ENCODE measurements at regions not wholly inside any gene's neighbourhood (a gene's known extent, or its start where the extent isn't known, plus 50 kb on each side); places are given as distances from the start of the nearest gene placed in this dataset.

- Histone ChIP-seq H3K36me3 (ENCODE audit: control insufficient read depth in 2 of 2, extremely low read depth in 1 of 2, insufficient read depth in 2 of 2, low read length in 2 of 2) (no peaks in the 10 kb centered on the region), H3K4me1 (ENCODE audit: control insufficient read depth, extremely low read depth, insufficient read depth, low read length) (no peaks in the 10 kb centered on the region), H3K9ac (replicated peaks; ENCODE audit: extremely low read depth, insufficient read depth, low read length) (no peak overlapping the region), H2AFZ (ENCODE audit: low read depth, low read length) (no peak overlapping the region), H3K4me2 (ENCODE audit: insufficient read depth, low read length) (no peak overlapping the region), H3K27ac (ENCODE audit: insufficient read depth, low read depth, low read length) (no peak overlapping the region), H3K27me3 (ENCODE audit: control insufficient read depth in 2 of 2, insufficient read depth in 2 of 2, low read length in 2 of 2) (no peaks in the 10 kb centered on the region), H3K9me1 (replicated peaks; ENCODE audit: control insufficient read depth, extremely low read depth, insufficient read depth, low read length) (no peaks in the 10 kb centered on the region), H3K4me3 (replicated peaks in 1 of 3; ENCODE audit: insufficient read depth in 1 of 3, low read depth in 1 of 3, low read length in 3 of 3) (no peak overlapping the region), H3K9me3 (replicated peaks; ENCODE audit: control insufficient read depth, insufficient read depth, low read length) (peaks cover 6% of the 10 kb centered on the region), H4K20me1 (replicated peaks; ENCODE audit: control insufficient read depth, extremely low read depth, insufficient read depth, low read length) (no peaks in the 10 kb centered on the region), H3K79me2 (ENCODE audit: control insufficient read depth, insufficient read depth, low read length) (no peaks in the 10 kb centered on the region)
- no peak for TF ChIP-seq JUN (IDR thresholded peaks at IDR 0.05; ENCODE audit: borderline replicate concordance, insufficient read depth, insufficient read length, low read depth)
- no peak for TF ChIP-seq CTCF (IDR thresholded peaks at IDR 0.05; ENCODE audit: extremely low read depth in 1 of 2, insufficient read depth in 1 of 2, low read depth in 1 of 2, low read length in 2 of 2)
- no peak for TF ChIP-seq FOS (IDR thresholded peaks at IDR 0.05; ENCODE audit: borderline replicate concordance, insufficient read depth, low read length)
- TF ChIP-seq POLR2A (IDR thresholded peaks at IDR 0.05; ENCODE audit: low read depth, low read length): no peak
- TF ChIP-seq EZH2 (IDR thresholded peaks at IDR 0.05; ENCODE audit: borderline replicate concordance, low read depth, low read length, severe bottlenecking): no peak
- no peak for TF ChIP-seq GATA2 (IDR thresholded peaks at IDR 0.05; ENCODE audit: insufficient read depth, insufficient read length, low read depth, low read length)
- no peak for TF ChIP-seq MAX (IDR thresholded peaks at IDR 0.05; ENCODE audit: insufficient read depth, insufficient read length)
- TF ChIP-seq POLR2AphosphoS5 (IDR thresholded peaks at IDR 0.05; ENCODE audit: insufficient read depth, low read depth, low read length): no peak
- dilution Hi-C loops (cut with MboI; ENCODE audit: extremely low pct_ligation_motif_present, low sequenced_read_pairs): no loop called here
- no peak for FAIRE-seq
- ChIA-PET CTCF (no interaction called here), POLR2A (no interaction called here)
- no peak for DNase-seq (ENCODE audit: low read depth, low spot score)
- intact Hi-C loops (cut with micrococcal nuclease): no loop called here
- no TSS peak for BruUV-seq (replicated peaks)
Observed at GRCh38 chr9:119829748-119830147, 460.5 kb upstream of the BRINP1 start.

All from endothelial cell of umbilical vein (primary cell).